Gastrocnemius medialis (tissue), 4 donors: ENCODE measurements at regions not wholly inside any gene's neighbourhood (a gene's known extent, or its start where the extent isn't known, plus 50 kb on each side); places are given as distances from the start of the nearest gene placed in this dataset.
"Not testable (repeated sequence)": the region's sequence is repeated elsewhere in the genome, so short reads cannot be mapped to it uniquely, and the experiment has no call there.

Experiments used
- ATAC-seq, 2 donors: fragments of 150-250 bp; one replicate each; pipeline ENCODE4 v1.9.1; 2016
- DNase-seq, 2 donors: peaks; one replicate each; pipeline ENCODE4 v3.0.0-alpha.2; 2019
- H3K27ac ChIP-seq, 4 donors: fragments of 200-600 bp; sonication (generic); 1 replicate in 1 of 4; 2 replicates in 3 of 4; pipeline ENCODE4 v1.5.1; 2016 to 2018; ENCODE audit warnings: mild to moderate bottlenecking in 2 of 4, moderate library complexity in 1 of 4
- H3K27me3 ChIP-seq, 3 donors: fragments of 200-600 bp; sonication (generic) in 2 of 3; 1 replicate in 1 of 3; 2 replicates in 2 of 3; pipeline versions ENCODE4 v1.5.1 to v1.6.0; 2016 to 2019; ENCODE audit warnings: mild to moderate bottlenecking in 1 of 3, moderate library complexity in 1 of 3
- H3K36me3 ChIP-seq, 2 donors: fragments of 200-600 bp; sonication (generic) in 1 of 2; one replicate each; pipeline ENCODE4 v1.5.1; 2017 to 2018
- H3K4me1 ChIP-seq, 2 donors: fragments of 200-600 bp; sonication (generic) in 1 of 2; one replicate each; pipeline ENCODE4 v1.5.1; 2016 to 2017; ENCODE audit warnings: mild to moderate bottlenecking in 2 of 2
- H3K4me3 ChIP-seq, 4 donors: fragments of 200-600 bp; sonication (generic) in 3 of 4; 1 replicate in 1 of 4; 2 replicates in 3 of 4; pipeline ENCODE4 v1.5.1; 2016 to 2019; ENCODE audit warnings: mild to moderate bottlenecking in 2 of 4
- H3K9me3 ChIP-seq, 3 donors: fragments of 200-600 bp; sonication (generic) in 2 of 3; 1 replicate in 1 of 3; 2 replicates in 2 of 3; pipeline ENCODE4 v1.5.1; 2016 to 2019
- POLR2A ChIP-seq, 2 donors: fragments of 450-650 bp; IDR thresholded peaks; one replicate each; pipeline ENCODE4 v1.6.1; 2017; ENCODE audit warnings: antibody characterized with exemption in 2 of 2, mild to moderate bottlenecking in 2 of 2, moderate library complexity in 2 of 2
- in situ Hi-C, 4 donors: fragments of 200-750 bp; cut with MboI; loops; one replicate each; pipeline versions ENCODE4 v1.15.0 to v1.8.0; 2017; ENCODE audit warnings: low sequenced_read_pairs in 4 of 4
- intact Hi-C: fragments of 100-400 bp; cut with DNase I; formaldehyde crosslinking; loops from one replicate; pipeline ENCODE4 v1.15.1; 2023; ENCODE audit warnings: low total_unique reads
- TF ChIP-seq, protein P1 (sequence below), 5 experiments: fragments of 450-650 bp in 3 of 5; fragments of 200-600 bp in 2 of 5; sonication (generic) in 2 of 5; IDR thresholded peaks in 4 of 5; conservative IDR thresholded peaks in 1 of 5; 1 replicate in 4 of 5; 2 replicates in 1 of 5; pipeline ENCODE4 v1.5.1; 2016 to 2019; ENCODE audit warnings: antibody characterized with exemption in 5 of 5, mild to moderate bottlenecking in 3 of 5, moderate library complexity in 3 of 5

DNA sequence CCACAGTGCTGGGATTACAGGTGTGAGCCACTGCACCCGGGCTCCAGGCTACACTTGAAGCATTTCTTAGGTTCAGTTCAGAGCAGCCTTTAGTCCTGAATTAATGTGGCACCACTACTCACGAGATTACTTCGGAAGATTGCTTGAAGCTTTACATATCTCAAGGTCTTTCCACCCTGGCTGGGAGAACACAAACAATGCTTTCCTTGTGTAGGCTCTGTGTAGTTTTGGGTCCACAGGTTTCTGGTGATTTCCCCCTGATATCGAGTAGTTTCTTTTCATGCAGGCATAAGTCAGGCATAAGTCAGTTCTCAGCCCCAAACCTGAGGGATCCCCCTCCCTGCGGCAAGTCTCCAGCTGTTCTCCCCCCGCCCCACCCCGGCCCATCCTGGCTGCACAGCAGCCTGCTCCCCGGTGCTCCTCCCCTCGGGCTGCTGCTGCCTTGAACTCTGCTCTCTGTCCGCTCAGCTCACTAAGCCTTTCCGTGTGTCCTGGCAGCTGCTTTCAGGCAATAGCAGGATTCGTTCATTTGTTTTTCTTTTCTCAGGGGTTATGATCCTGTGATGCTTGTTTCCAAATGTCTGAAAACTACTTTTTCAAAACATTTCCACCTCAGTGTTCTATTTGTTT is 417.7 kb downstream of the TMEM121 start:
- intact Hi-C loops (no loop called here), in situ Hi-C loops (no loop called here)
- H3K9me3 ChIP-seq: no peaks in the 10 kb centered on the region
- H3K4me1 ChIP-seq: no peaks in the 10 kb centered on the region
- DNase-seq (no peak), ATAC-seq (no peak)
- H3K27ac ChIP-seq: no peak overlapping the region
- no peaks in the 10 kb centered on the region for H3K27me3 ChIP-seq
- H3K4me3 ChIP-seq: no peak overlapping the region
- H3K36me3 ChIP-seq: no peaks in the 10 kb centered on the region
- TF ChIP-seq, protein P1, sequence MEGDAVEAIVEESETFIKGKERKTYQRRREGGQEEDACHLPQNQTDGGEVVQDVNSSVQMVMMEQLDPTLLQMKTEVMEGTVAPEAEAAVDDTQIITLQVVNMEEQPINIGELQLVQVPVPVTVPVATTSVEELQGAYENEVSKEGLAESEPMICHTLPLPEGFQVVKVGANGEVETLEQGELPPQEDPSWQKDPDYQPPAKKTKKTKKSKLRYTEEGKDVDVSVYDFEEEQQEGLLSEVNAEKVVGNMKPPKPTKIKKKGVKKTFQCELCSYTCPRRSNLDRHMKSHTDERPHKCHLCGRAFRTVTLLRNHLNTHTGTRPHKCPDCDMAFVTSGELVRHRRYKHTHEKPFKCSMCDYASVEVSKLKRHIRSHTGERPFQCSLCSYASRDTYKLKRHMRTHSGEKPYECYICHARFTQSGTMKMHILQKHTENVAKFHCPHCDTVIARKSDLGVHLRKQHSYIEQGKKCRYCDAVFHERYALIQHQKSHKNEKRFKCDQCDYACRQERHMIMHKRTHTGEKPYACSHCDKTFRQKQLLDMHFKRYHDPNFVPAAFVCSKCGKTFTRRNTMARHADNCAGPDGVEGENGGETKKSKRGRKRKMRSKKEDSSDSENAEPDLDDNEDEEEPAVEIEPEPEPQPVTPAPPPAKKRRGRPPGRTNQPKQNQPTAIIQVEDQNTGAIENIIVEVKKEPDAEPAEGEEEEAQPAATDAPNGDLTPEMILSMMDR (IDR thresholded peaks at IDR 0.05 in 4 of 5, conservative IDR thresholded peaks at IDR 0.05 in 1 of 5): no peak
- no peak for TF ChIP-seq POLR2A (IDR thresholded peaks at IDR 0.05)

DNA sequence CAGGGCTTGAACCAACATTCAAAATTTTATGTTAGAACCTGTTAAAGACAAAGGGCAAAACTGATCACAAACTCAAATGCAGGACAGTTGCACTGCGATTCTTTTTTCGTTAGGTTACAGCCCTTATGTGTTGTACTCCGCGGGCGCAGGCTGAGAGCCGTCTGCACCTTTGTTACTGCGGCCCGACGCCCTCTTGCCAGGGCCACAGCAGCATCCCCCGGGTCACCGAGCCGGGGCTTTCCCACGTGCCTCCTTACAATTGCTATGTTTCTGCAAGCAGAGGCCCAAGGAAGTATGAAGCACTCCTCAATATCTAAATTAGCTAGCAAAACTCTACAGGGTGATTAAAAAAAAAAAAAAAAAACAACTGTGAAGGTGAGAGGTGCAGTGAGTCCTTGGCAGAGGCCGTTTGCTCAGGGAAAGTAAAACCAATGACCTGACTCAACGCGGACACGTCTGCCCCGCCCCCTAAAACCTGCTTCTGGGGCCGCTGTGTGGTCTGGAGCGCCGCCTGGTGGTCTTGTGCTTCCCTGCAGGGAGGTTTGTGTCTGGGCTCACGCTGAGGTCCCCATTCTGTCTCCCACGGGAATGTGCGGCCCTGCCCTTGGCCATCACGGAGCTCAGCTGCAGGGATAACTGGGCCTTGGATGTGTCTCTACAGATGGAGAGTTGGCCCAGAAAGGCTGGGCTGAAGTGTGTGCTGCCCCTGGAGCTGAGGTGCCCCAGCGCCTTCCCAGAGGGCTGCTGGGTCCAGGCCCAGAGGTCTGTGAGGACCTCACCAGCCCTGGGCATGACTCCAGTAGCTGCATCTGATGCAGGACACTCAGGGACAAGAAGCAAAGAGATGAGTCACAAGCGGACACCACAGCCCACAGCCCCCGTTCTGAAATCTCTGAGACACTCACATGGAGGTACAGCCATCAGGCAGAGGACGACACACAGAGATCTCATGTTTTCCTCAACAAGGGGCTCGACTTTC is 418.5 kb downstream of the TMEM121 start:
- intact Hi-C loops: no loop called here
- TF ChIP-seq, protein P1 (IDR thresholded peaks at IDR 0.05 in 4 of 5, conservative IDR thresholded peaks at IDR 0.05 in 1 of 5): peak in 4 of 5 experiments; percentile 27 to 55 (median 40)
- no peak for TF ChIP-seq POLR2A (IDR thresholded peaks at IDR 0.05)
- no peaks in the 10 kb centered on the region for H3K27me3 ChIP-seq
- no peak overlapping the region for H3K27ac ChIP-seq
- H3K36me3 ChIP-seq: no peaks in the 10 kb centered on the region
- in situ Hi-C loops: no loop called here
- H3K4me3 ChIP-seq: no peak overlapping the region
- H3K4me1 ChIP-seq: no peaks in the 10 kb centered on the region
- H3K9me3 ChIP-seq: no peaks in the 10 kb centered on the region
- DNase-seq (peak in 1 of 2 donors; percentile 24), ATAC-seq (no peak)

DNA sequence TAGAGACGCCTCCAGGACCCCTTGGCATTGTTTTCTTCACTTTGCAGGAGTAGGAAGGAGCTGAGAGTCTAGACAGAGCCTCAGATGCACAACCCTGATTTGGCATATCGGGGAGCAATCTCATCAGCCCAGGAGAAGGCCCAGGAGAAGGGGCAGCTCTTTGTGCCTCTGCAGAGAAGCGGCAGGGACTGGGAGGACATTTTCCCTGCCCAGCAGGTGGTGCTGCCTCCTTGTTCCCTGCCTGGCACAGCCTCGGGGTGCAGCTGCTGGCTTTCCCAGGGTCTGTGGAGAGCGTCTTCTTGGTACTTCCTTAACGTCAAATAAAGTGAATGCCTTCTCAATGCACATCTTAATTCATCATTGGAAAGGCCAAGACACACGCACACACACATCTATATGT is 419.5 kb downstream of the TMEM121 start:
- Histone ChIP-seq H3K36me3 (no peaks in the 10 kb centered on the region), H3K9me3 (no peaks in the 10 kb centered on the region), H3K4me1 (no peaks in the 10 kb centered on the region), H3K27ac (no peak overlapping the region), H3K4me3 (no peak overlapping the region), H3K27me3 (no peaks in the 10 kb centered on the region)
- DNase-seq (no peak), ATAC-seq (no peak)
- TF ChIP-seq, protein P1 (IDR thresholded peaks at IDR 0.05 in 4 of 5, conservative IDR thresholded peaks at IDR 0.05 in 1 of 5): no peak
- no peak for TF ChIP-seq POLR2A (IDR thresholded peaks at IDR 0.05)
- in situ Hi-C loops: no loop called here
- intact Hi-C loops: no loop called here

DNA sequence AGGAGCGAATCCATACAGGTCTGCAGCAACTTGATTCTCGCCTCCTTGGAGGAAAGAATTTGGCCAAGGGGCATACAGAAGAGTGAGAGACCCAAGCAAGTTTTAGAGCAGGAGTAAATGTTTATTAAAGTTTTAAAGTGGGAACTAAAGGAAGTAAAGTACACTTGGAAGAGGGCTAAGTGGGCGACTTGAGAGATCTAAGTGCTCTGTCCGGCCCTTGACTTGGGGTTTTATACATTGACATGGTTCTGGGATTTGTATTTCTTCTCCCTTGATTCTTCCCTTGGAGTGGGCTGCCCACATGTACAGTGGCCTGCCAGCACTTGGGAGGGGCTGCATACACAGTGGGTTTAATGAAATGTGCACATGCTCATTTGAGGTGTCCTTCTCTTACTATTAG is 421.2 kb downstream of the TMEM121 start:
- H3K4me1 ChIP-seq: no peaks in the 10 kb centered on the region
- H3K9me3 ChIP-seq: no peaks in the 10 kb centered on the region
- TF ChIP-seq, protein P1 (IDR thresholded peaks at IDR 0.05 in 4 of 5, conservative IDR thresholded peaks at IDR 0.05 in 1 of 5): no peak
- TF ChIP-seq POLR2A (IDR thresholded peaks at IDR 0.05): no peak
- no peak overlapping the region for H3K27ac ChIP-seq
- H3K27me3 ChIP-seq: no peaks in the 10 kb centered on the region
- in situ Hi-C loops: no loop called here
- intact Hi-C loops: no loop called here
- ATAC-seq: no peak
- no peak for DNase-seq
- no peaks in the 10 kb centered on the region for H3K36me3 ChIP-seq
- no peak overlapping the region for H3K4me3 ChIP-seq

DNA sequence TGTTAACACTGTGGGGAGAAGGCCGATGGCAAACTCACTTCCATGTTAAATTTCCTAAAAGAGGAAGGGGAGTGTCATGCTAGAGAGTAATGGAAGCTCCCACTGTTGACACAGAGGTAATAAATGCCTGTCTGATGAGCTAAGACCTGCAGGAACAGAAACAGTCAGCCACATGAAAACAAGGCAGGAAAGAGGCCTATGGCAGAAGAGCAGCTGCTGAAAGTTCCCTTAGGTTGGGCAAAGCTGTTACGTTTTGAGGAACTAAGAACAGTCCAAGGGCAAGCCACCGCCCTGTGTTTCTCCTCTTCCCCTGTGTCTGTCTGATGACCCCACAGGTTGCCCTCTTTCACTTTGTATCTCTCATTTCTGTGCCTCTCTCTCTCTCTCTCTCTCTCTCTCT is 422.6 kb downstream of the TMEM121 start:
- H3K9me3 ChIP-seq, intact Hi-C loops, H3K4me1 ChIP-seq, H3K27me3 ChIP-seq, H3K36me3 ChIP-seq, H3K27ac ChIP-seq, H3K4me3 ChIP-seq, in situ Hi-C loops, ATAC-seq, DNase-seq: not testable (repeated sequence)

DNA sequence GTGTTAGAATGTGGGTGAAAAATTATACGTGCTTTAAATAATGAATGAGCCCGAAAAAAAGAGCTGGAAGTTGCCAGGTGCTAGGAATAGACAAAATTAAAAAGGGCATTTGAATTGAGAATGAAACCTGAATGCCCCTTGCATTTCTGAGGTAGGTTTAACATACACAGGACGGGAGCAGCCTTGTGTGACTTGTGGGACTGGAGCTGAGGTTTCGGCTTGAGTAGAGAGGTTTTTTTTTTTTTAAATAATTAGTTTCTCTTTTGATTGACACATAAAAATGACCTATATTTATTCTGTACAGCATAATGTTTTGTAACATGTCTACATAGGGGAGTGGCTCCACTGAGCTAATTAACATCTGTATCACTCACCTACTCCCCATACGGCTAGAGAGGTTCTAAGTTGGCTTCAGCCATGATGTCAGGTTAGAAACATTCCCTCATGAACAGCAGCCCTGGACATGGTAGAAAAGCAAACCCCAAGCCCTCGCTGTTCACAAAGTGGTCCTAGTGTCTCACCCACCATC is 424.0 kb downstream of the TMEM121 start:
- ATAC-seq, H3K36me3 ChIP-seq, H3K9me3 ChIP-seq, H3K4me3 ChIP-seq, DNase-seq, H3K27me3 ChIP-seq, in situ Hi-C loops, intact Hi-C loops, H3K27ac ChIP-seq, H3K4me1 ChIP-seq: not testable (repeated sequence)
